Stimulated activated CD4-positive, alpha-beta T cell treated with anti-CD3 and anti-CD28 coated beads, Interleukin-12 subunit alpha, Interleukin-12 subunit beta, amount 100 ng/mL, for 48 hours (primary cell): ENCODE measurements at regions not wholly inside any gene's neighbourhood (a gene's known extent, or its start where the extent isn't known, plus 50 kb on each side); places are given as distances from the start of the nearest gene placed in this dataset.
"Not testable (repeated sequence)": the region's sequence is repeated elsewhere in the genome, so short reads cannot be mapped to it uniquely, and the experiment has no call there.

Experiments used
- DNase-seq, 3 donors: peaks; one replicate each; pipeline ENCODE4 v3.0.0-alpha.2; 2020; ENCODE audit warnings: low read depth in 2 of 3, low spot score in 1 of 3

GRCh38 chr2:226180281-226180884 is 619.2 kb downstream of the IRS1 start:
- no peak for DNase-seq

- DNase-seq, result no peak
Observed at GRCh38 chr2:226179010-226179409, 620.6 kb downstream of the IRS1 start.

GRCh38 chr2:226176283-226176984 is 623.2 kb downstream of the IRS1 start:
- DNase-seq, result no peak

- no peak for DNase-seq
Observed at GRCh38 chr2:226174390-226174789, 625.2 kb downstream of the IRS1 start.

- no peak for DNase-seq
Observed at GRCh38 chr2:226172939-226173338, 626.7 kb downstream of the IRS1 start.

- no peak for DNase-seq
Observed at GRCh38 chr2:226172309-226172708, 627.3 kb downstream of the IRS1 start.

GRCh38 chr2:226169751-226170581 is 629.7 kb downstream of the IRS1 start:
- no peak for DNase-seq

- DNase-seq, result no peak
Observed at GRCh38 chr2:226168496-226169160, 631.0 kb downstream of the IRS1 start.

- DNase-seq, result no peak
Observed at GRCh38 chr2:226164512-226164911, 635.1 kb downstream of the IRS1 start.

GRCh38 chr2:226160617-226161016 is 639.0 kb downstream of the IRS1 start:
- not testable (repeated sequence) for DNase-seq

- no peak for DNase-seq
Observed at GRCh38 chr2:226159875-226160479, 639.6 kb downstream of the IRS1 start.

- no peak for DNase-seq
Observed at GRCh38 chr2:226158940-226159339, 640.7 kb downstream of the IRS1 start.

GRCh38 chr2:226158229-226158628 is 641.4 kb downstream of the IRS1 start:
- no peak for DNase-seq

- DNase-seq, result no peak
Observed at GRCh38 chr2:226155093-226155875, 644.3 kb downstream of the IRS1 start.

- no peak for DNase-seq
Observed at GRCh38 chr2:226154610-226155009, 645.0 kb downstream of the IRS1 start.

GRCh38 chr2:226153553-226153952 is 646.1 kb downstream of the IRS1 start:
- DNase-seq, result no peak

GRCh38 chr2:226151157-226151556 is 648.5 kb downstream of the IRS1 start:
- no peak for DNase-seq

- DNase-seq, result no peak
Observed at GRCh38 chr2:226143091-226143490, 656.5 kb downstream of the IRS1 start.

GRCh38 chr2:226142463-226142862 is 657.2 kb downstream of the IRS1 start:
- no peak for DNase-seq

- DNase-seq, result no peak
Observed at GRCh38 chr2:226140594-226140993, 659.0 kb downstream of the IRS1 start.
